GM10266 (cell line): ENCODE measurements at regions not wholly inside any gene's neighbourhood (a gene's known extent, or its start where the extent isn't known, plus 50 kb on each side); places are given as distances from the start of the nearest gene placed in this dataset.

Source experiments
- DNase-seq: peaks from one replicate; pipeline ENCODE4 v3.0.0; 2012; ENCODE audit errors: extremely low spot score
- TF ChIP-seq, protein P1 (sequence below): IDR thresholded peaks from 2 replicates; pipeline ENCODE4 v1.5.1; 2012; ENCODE audit warnings: mild to moderate bottlenecking, low read depth; ENCODE audit not compliant: control insufficient read depth, insufficient read depth; ENCODE audit errors: missing control alignments

DNA sequence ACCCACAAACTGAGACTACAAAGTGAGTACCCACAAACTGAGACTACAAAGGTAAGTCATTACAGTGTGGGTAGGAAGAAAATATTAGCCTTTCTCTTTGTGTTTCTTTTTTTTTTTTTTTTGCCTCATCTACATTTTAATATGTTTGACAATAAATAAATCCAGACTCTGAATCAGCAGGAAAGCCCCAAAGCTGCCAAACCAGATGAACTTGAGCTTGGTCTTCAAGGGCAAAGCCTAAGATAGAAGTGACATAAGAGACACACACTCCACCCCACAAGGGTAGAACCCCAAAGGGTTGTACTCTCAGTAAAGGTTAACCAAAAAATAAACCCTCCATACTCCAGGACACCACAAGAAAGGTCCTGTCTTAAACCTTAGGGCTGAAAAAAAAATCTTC lies 326.8 kb upstream of the ARID1B start:
- TF ChIP-seq, protein P1, sequence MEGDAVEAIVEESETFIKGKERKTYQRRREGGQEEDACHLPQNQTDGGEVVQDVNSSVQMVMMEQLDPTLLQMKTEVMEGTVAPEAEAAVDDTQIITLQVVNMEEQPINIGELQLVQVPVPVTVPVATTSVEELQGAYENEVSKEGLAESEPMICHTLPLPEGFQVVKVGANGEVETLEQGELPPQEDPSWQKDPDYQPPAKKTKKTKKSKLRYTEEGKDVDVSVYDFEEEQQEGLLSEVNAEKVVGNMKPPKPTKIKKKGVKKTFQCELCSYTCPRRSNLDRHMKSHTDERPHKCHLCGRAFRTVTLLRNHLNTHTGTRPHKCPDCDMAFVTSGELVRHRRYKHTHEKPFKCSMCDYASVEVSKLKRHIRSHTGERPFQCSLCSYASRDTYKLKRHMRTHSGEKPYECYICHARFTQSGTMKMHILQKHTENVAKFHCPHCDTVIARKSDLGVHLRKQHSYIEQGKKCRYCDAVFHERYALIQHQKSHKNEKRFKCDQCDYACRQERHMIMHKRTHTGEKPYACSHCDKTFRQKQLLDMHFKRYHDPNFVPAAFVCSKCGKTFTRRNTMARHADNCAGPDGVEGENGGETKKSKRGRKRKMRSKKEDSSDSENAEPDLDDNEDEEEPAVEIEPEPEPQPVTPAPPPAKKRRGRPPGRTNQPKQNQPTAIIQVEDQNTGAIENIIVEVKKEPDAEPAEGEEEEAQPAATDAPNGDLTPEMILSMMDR = no peak
- DNase-seq = no peak

DNA sequence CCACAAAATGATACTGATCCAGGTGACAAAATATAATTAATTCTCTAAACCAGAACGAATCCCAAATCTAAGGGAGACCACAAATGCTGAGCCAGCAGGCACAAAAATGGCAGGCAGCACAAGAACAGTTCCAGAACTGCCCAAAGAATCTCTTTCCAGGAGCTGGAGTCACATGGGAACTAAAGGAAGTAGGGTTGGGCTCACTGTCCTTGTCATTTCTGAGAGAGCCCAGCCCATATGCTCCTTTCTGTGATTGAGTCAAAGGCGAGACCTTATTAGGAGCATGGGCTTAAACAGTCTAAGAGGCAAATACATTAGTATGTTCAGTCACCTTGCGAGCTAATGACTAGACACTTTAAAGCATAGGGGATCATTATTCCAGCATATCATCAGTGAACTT lies 327.6 kb upstream of the ARID1B start:
- DNase-seq = no peak
- TF ChIP-seq, protein P1 = no peak

DNA sequence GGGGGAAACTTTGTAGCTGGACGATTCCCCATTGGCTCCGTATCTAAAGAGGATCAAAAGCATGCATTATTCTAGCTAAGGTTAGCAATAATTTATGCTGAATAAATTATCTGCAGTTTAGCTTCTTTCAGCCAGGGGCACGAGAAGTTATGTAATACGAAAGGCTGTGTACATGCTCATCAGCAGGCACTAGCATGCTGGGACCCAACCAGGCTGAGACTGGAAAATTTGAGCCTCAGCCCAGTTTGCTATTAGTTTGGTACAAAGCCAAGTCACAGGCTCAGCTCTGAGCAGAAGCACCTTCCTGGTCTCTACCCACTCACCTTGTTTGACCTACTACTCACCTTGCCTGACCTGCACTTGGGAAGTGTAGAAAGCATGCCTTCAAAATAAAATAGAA lies 328.1 kb upstream of the ARID1B start:
- TF ChIP-seq, protein P1 = no peak
- DNase-seq = no peak

DNA sequence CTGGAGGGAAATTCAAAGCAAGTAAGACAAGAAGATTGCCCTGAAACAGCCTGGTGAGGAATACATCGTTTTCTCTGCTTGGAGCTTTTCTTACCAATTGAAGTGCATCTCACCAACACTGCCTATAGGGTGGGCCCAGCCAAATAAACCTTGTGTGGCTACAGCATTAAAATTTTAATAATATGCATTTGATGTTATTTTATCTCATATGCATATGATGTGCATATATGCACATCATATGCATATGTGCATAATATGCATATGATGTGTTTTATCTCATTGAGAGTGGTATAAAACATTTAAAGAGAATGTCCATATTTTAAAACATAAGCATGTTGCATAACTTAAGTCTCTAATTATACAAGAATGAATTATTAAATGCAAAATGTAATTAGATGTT lies 328.6 kb upstream of the ARID1B start:
- TF ChIP-seq, protein P1 = no peak
- no peak for DNase-seq

DNA sequence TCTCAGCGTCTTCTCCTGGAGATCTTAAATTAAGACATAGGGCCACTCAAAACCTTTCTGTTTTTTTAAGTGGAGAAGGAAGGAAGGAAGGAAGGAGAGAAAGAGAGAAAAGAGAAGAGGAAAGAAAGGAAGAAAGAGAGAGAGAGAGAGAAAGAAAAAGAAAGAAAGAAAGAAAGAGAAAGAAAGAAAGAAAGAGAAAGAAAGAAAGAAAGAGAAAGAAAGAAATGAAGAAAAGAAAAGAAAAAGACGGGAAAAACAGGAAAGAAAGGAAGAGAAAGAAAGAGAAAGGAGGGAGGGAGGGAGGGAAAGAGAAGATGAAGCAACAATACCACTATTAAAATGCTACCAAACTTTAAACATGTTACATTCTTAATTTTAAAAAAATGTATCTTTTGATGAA lies 336.5 kb upstream of the ARID1B start:
- TF ChIP-seq, protein P1 = no peak
- DNase-seq = no peak

DNA sequence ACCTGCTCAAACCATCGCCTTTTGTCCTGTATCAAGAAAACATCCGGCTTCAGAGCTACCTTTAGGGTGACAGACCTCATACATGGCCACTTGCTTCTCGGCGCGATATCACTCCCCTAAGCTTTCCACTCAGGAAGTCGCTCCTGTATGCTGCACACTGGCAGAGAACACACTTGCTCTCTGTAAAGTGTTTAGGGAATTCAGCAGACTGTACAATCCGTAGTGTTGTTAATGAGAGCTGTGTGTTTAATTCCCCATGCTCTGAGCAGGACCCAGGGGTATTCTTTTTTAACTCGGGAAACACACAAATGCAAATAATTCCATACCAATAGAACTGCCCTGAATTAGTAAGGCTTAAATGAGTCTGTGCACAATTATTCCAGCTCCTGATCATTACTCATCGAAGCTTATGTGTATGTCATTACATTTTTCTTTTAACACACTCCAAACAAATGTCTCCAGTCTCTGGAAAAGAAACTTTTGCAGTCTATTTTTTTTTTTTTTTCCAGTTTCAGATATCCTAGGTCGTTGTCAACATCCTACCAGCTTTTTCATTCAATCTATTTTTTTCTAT lies 338.7 kb upstream of the ARID1B start:
- TF ChIP-seq, protein P1 = no peak
- no peak for DNase-seq

DNA sequence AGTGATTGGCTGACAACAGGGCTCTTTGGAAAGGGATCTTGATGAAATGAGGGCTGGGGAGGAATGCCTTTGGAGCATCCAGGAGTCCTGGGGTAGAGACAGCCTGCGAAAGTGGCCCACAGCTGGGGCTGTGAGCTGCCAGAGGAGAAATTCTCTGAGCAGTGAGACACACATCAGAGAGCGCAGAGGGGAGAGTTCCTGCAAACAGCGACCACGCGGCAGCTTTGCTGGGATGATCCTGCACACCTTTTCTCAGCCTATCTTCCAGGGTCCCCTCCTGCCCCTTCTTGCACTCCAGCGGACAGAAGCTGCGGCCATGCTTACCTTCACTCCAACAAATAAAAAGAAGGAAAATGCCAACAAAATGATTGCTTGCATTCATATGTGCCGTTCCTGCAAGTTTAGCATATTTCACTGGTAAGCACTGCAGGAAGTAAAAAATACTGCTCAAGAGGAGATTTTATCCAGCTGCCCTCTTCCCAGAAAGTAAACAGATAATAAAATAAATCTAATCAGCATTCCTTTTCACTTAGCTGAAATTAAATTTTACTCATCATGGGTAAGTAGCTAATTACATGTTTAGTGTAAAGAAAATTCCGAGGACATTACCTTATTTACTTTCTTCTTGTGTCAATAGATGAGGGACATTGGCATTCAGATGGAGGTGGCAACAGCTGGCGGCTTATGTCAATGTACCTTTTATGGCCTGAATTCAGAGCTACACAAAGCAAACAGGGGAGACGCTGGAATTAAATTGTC lies 339.9 kb upstream of the ARID1B start:
- TF ChIP-seq, protein P1 = no peak
- DNase-seq = no peak
